GM18505 (cell line): ENCODE measurements at regions not wholly inside any gene's neighbourhood (a gene's known extent, or its start where the extent isn't known, plus 50 kb on each side); places are given as distances from the start of the nearest gene placed in this dataset.

Experiments used
- ATAC-seq: cut with Tn5 transposase; IDR thresholded peaks from one replicate; pipeline ENCODE4 v1.9.1; 2021; ENCODE audit not compliant: unreplicated experiment
- POLR2A ChIP-seq: IDR thresholded peaks from 4 replicates; pipeline ENCODE4 v1.6.1; 2011; ENCODE audit warnings: borderline replicate concordance; ENCODE audit not compliant: insufficient read depth, insufficient read length; ENCODE audit errors: extremely low read depth

DNA sequence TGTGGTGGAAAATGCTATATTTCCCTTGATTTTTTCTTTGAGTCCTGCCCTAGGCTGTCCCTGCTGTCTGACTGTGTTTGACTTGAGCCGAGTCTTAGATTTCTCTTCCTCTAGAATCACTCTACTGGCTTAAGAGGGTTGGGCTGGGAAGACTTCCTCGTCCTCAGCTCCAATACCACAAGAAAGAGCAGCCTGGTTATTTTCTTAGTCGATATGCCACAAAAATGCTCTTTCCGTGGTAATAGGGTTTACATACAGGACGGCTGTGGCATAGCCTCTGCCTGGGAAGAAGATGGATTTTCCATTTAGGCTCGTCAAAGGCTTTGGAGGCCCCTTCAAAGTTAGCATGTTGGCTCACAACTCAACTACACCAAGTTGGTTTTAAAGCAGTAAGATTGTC is 212.0 kb upstream of the IGFBP3 start:
- no peak for TF ChIP-seq POLR2A
- ATAC-seq = no peak

DNA sequence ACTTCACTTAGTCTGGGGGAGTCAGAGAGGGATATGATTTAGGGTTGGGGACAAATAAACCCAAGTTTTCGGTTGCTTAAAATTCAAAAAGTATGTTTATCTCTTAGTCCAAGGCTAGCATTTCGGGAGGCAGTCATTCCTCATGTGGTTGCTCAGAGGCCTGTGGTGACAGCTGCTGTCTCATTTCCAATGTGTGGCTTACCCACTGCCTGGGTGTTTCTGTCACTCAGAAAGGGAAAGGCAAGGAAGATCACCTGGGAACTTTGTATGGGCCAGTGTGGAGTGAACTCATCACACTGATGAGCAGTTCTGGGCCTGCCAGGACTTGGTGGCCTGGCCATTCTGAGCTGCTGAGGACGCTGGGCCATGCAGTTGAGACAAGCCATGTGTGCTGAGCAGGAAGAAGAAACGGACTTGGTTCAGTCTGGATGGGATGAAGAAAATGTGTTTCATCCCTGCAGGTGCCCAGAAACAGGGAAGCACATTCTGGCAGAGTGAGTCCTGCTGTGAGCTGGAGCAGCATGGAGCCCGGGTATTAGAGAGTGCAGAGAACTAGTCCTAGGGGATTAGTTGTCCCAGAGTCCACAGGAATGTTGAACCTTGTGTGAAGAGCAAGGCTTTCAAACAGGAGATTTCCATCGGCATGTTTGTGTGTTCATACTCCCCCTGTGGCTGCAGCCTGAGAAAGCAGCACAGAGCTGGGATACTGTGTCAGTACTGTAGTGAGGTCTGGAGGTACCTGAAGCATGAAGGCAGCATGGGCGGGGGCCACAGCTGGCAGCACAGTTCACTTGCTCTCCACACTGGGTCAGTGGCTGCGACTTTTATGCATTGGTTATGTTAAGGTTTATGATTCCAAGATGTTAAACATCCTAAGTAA is 211.1 kb upstream of the IGFBP3 start:
- ATAC-seq = no peak

DNA sequence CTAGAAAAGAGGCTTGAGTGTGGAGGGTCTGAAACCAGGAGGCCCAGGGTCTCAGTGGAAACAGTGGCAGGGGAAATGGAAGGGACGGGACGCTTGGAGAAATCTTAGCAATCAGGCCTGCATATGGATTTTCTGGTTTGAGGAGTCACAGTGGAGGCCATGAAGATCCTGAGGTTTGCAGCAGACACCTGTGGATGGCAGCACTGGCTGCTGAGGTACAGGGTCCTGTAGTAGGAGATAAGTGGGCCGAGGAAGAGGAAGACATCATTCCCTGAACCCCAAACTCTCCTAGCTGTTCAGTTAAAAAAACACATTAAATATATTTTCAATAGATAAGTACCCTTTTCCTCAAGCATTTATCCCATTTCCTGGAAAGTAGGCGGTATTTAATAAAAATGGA is 208.8 kb upstream of the IGFBP3 start:
- no peak for ATAC-seq
- TF ChIP-seq POLR2A = no peak

More for the DNA sequence above, 211.1 kb upstream of the IGFBP3 start:
- no peak for TF ChIP-seq POLR2A

DNA sequence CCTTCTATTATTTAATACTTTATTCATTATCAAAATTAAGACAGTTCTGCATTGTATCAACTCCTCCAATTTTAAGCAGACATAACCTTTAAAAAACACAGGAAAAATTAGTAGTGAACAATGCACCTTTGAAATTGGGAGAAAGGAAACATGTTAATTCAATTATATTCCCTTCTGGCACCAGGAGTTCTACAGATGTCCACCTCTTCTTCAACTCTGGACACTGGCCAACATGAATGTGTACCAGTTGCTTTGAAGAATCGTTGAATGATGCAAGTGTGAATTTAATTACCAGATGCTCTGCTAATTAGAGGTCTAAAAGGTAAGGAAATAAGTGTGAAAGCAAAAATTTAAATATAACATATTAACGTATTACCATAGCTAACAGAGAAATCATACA is 206.7 kb upstream of the IGFBP3 start:
- no peak for ATAC-seq
- no peak for TF ChIP-seq POLR2A

DNA sequence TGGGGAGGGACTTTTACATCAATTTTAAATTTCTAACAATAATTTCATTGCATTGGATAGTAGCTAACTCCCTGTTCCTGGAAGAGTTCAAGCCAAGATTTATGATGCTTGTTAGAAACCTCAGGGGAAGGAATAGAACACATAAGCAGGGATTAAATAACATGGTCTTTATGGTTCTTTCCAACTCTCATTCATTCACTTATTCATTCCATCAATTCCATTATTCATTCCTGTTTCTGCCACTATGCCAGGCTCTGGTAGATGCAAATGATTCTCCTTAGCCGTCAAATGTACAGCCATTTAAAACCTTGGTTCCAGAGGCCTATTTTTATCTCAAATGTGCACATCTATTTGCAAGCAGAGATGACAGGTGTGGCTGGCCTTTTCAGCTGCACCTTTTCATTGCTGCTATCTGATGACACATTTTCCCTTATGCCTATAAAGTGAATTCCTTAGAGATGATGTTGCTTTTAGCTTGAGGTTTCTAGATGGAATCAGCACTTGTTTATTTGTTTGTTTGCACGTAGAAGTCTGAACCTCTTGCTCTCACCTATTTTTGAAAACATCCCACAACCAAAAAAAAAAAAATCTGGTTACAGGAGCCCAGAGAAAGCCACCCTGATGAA is 205.7 kb upstream of the IGFBP3 start:
- ATAC-seq = no peak
- TF ChIP-seq POLR2A = no peak

DNA sequence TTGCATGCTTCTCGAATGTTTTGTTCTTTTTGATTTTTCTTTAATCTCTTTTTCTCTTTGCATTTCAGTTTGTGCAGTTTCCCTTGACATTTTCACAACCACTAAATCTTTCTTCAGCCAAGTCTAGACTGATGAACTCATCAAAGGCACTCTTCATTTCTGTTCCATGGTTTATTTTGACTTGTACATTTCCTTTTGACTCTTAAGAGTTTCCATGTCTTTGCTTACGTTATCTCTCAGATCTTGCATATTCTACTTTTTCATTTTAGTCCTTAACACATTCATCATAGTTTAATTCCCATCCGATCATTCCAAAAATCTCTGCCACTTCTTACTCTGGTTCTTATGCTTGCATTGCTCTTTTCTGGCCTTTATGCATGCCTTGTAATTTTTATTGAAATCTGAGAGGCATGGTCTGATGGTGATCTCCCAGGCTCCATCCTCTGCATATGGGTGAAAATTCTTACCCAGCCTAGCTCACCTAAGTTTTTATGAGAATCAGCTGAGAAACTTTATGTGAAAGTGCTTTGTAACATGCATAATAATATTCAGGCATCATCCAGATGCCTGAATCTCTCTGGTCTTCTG is 202.8 kb upstream of the IGFBP3 start:
- no peak for ATAC-seq
- no peak for TF ChIP-seq POLR2A

DNA sequence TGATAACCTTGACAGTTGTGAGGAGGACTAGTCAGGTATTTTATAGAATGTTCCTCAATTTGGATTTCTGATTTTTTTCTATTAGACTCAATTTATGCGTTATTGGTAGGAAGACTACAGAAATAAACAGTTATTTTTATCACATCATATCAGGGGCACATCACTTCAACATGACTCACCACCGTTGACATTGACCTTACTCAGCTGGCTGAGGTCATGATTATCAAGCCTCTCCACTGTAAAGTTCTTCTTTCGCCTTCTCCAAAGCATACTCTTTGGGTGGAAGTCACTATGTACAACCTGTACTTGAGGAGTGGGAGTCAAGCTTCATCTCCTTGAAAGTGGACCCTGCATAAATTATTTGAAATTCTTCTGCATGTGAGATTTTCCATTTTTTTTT is 194.3 kb upstream of the IGFBP3 start:
- ATAC-seq = no peak
- TF ChIP-seq POLR2A = no peak

DNA sequence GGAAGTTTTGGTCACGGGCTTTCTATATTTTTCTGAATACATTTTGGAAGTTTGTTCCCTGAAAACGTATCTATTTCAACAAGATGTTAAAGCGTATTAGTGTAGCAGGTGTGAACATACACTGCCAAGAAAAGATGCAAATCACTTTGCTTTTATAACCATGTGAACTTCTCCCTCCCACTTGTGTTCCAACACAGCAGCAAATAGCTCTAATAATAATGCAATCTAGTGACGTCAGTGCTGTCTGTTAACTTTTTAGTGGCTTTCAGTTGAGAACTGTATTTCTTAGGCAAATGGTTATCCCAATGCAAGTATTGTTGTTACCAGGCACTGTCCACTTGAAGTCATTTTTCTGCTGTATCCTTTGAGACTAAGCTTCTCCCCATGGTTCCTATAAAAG is 188.4 kb upstream of the IGFBP3 start:
- no peak for TF ChIP-seq POLR2A
- no peak for ATAC-seq

DNA sequence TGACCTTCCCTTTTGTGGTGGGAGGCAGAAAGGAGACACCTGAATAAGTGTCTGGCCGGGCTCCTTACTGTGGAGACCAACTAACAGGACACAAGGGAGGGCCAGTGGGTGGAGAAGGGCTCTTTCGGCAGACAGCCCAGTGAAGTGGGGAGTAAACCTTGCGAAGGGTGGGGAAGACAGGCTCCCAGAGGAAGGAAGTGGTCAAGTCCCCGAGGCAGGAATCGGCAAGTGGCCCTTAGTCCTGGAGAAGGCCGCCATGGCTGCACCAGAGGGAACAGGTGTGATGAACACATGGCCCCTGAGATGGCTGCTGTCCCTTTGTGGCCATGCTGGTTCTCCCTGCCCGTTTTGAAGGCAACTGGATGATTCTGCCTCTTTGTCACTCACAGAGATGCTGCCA is 187.2 kb upstream of the IGFBP3 start:
- no peak for TF ChIP-seq POLR2A
- ATAC-seq = no peak

DNA sequence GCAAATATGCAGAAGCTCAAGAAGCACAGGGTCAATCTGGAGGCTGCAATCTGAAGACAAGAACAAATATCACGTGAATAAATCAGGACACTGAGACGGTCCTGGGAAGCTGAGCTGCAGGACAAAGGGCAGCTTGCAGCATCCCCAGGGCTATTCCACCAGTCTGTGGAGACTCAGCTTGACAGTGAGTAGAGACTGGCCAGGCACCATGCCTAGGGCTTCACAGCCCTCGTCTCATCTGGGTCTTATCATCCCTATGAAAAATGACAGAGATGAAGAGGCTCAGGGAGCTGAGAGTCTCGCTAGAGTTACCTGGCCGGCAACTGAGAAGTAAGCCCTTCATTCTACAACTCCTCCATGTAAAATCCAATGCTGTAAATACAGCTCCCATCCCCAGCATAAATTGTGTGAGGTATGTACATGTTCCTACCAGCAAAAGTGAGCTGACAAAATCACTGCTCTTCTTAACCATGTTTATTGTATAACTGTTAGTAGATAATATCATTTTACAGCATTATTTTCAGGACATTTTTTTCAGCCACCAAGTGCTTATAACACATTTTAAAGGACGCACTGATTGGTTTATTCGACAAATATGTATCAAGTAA is 186.6 kb upstream of the IGFBP3 start:
- no peak for ATAC-seq
- no peak for TF ChIP-seq POLR2A

DNA sequence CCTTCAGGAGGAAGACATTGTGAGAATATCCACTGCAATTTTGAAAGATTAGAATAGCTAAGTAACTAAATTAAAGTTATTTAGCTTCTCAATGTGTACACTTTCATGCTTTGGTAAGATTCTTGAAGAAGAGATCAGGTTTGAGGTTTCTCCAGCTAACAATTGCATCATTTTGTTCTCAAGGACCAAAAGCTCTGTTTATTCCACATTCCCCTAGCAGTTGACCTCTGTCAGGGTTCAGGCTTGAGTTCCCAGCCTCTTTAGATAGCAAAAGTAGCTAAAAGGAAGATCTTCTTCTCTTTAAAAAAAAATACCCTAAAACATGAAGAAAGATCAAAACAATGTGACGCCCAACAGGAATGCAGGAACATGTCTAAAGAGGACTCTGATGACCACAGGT is 179.4 kb upstream of the IGFBP3 start:
- TF ChIP-seq POLR2A = no peak
- no peak for ATAC-seq

DNA sequence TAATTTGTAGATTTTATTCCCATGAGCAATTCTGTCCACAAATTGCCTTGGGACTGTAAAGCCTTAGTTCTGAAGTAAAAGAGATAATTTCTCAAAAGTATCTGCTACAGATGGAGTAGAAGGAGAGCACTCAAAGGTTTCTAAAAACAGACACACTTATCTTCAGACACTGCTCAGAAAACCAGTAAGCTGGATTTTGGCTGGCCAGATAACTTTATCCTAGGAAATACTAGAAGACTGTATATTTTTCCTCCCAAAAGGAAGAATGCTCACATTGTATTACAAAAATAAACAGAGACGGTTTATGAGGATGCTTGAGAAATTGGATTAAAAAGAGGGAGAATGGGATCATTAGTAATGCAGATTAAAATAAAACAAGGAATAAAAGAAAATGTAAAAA is 178.0 kb upstream of the IGFBP3 start:
- TF ChIP-seq POLR2A = no peak
- no peak for ATAC-seq

DNA sequence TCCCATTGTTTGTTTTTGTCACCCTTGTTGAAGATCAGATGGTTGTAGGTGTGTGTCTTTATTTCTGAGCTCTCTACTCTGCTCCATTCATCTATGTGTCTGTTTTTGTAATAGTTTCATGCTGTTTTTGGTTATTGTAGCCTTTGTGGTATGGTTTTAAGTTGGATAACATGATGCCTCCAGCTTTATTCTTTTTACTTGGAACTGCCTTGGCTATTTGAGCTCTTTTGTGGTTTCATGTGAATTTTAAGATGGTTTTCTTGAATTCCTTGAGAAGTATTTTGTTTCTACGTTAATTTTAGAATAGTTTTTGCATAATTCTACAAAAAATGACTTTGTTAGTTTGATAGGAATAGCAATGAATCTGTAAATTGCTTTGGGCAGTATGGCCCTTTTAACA is 170.0 kb upstream of the IGFBP3 start:
- no peak for TF ChIP-seq POLR2A
- ATAC-seq = no peak
